Heart right ventricle (tissue), 16 donors: ENCODE measurements at regions not wholly inside any gene's neighbourhood (a gene's known extent, or its start where the extent isn't known, plus 50 kb on each side); places are given as distances from the start of the nearest gene placed in this dataset.

Experiments used
- ATAC-seq, 8 donors: fragments of 200-7000 bp; cut with Tn5 transposase; one replicate each; pipeline ENCODE4 v1.9.1; 2020; ENCODE audit warnings: mild to moderate bottlenecking in 8 of 8, moderate library complexity in 8 of 8, moderate number of reproducible peaks in 1 of 8
- DNase-seq, 2 donors: peaks; one replicate each; pipeline ENCODE4 v3.0.0-alpha.2; 2020
- H3K27ac ChIP-seq, 10 donors: fragments of 200-600 bp; sonication (generic) in 2 of 10; one replicate each; pipeline versions ENCODE4 v1.5.0 to v1.8.0; 2020 to 2022; ENCODE audit warnings: mild to moderate bottlenecking in 3 of 10
- H3K27me3 ChIP-seq, 7 donors: fragments of 200-600 bp; one replicate each; pipeline ENCODE4 v1.8.0; 2021 to 2022; ENCODE audit warnings: mild to moderate bottlenecking in 2 of 7
- H3K36me3 ChIP-seq, 9 donors: fragments of 200-600 bp; sonication (generic) in 1 of 9; one replicate each; pipeline versions ENCODE4 v1.5.0 to v1.8.0; 2020 to 2022; ENCODE audit warnings: mild to moderate bottlenecking in 2 of 9
- H3K4me1 ChIP-seq, 9 donors: fragments of 200-600 bp; sonication (generic) in 1 of 9; one replicate each; pipeline versions ENCODE4 v1.5.0 to v1.8.0; 2020 to 2022; ENCODE audit warnings: mild to moderate bottlenecking in 4 of 9
- H3K4me3 ChIP-seq, 10 donors: fragments of 200-600 bp; sonication (generic) in 2 of 10; one replicate each; pipeline versions ENCODE4 v1.5.0 to v1.8.0; 2020 to 2022; ENCODE audit warnings: mild to moderate bottlenecking in 7 of 10, moderate library complexity in 2 of 10
- H3K9me3 ChIP-seq, 11 donors: fragments of 200-600 bp in 10 of 11; sonication (generic) in 2 of 11; one replicate each; pipeline versions ENCODE4 v1.5.0 to v1.8.0; 2013 to 2022; ENCODE audit warnings: mild to moderate bottlenecking in 2 of 11, control low read depth in 1 of 11, moderate library complexity in 1 of 11
- CTCF ChIP-seq, 9 donors: fragments of 200-600 bp; sonication (generic) in 2 of 9; IDR thresholded peaks; one replicate each; pipeline versions ENCODE4 v1.5.0 to v1.8.0; 2021 to 2022; ENCODE audit warnings: antibody characterized with exemption in 9 of 9, mild to moderate bottlenecking in 5 of 9, moderate library complexity in 1 of 9
- WGBS, 2 donors: extraction: QIAGEN DNeasy Blood & Tissue Kit; methylation state at CpG; one replicate each; pipeline ENCODE4 v1.1.7; 2013; ENCODE audit warnings: inconsistent platforms in 1 of 2; 5-methylcytosine and 5-hydroxymethylcytosine counted together
- intact Hi-C, 10 donors: fragments of 100-400 bp; cut with DNase I; formaldehyde crosslinking; loops; one replicate each; pipeline versions ENCODE4 v1.11.1 to v1.14.2; 2022
- donor health status: Arrhythmogenic right ventricular cardiomyopathy.
- donor health status: ischemic (EF 13 %, LVEDD 7.1; RV severe dilation, severe dysfunction).
- donor health status: healthy with polysubstance abuse.
- donor health status: DM: no; HTN: yes; CAD: no.
- donor health status: DM: no; HTN: no; CAD: no.
- donor health status: ischemic (EF 25% LVEDD 6.9; RV normal size, moderate dysfunction).
- donor health status: ischemic (EF 25% LVEDD 5.7; RV mildly dilated, moderate dysfunction).
- donor health status: healthy.
- donor health status: DM: yes; HTN: yes; CAD: no.
- donor health status: Ischemic cardiomyopathy.
- donor health status: ischemic (EF 35%, LVEDD 5.7; RV mildly dilated, moderate dysfunction).
- donor health status: nonischemic (EF 11% LVEDD 7.7; RV severe dilation, severe dysfunction).
- donor health status: DM: yes; HTN: yes; CAD: no.
- donor health status: PGD.
- donor health status: ischemic (EF 29% LVEDD 5.4; RV normal size, mild dysfunction).
- donor health status: nonischemic (EF 23%, LVEDD 6.1; RV moderate dilation, normal function).

DNA sequence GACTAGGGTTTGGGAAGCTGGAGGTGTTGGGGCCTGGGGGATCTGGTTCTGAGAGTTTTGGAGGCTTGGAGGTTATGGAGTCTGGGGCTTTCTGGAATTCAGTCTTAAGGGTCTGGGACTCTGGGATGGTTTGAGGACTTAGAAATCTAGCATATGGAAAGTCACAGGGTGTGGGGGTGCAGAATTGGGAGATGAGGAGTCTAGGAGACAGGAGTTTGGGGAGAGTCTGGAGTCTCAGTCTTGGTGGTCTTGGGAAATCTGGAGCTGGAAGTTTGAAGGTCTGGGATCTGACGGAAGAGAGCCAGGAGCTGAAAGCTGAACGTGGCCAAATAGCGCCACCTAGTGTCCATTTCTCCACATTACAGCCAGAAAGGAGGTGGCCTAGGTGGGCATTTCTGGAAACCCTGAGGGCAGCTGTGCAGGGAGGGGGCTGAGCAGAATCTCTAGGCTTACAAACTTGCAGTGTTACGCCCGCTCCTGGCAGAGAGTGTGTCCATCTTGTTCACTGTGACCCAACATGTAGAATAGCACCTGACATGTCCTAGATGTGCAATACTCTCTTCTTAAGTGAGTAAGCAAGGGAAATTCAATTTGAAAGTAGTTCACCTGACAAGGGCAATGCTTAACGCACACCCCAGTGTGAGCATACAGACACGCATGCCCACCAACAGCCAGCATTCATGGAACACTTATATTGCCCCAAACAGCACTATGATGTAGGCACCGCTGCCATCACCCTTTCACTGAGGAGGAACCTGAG is 204.8 kb downstream of the TFCP2L1 start:
- TF ChIP-seq CTCF (IDR thresholded peaks at IDR 0.05) = peak; percentile 76 to 93 (median 85)
- no peaks in the 10 kb centered on the region for H3K9me3 ChIP-seq
- intact Hi-C loops = loop anchor here in 7 of 10 donors (1.0 to 10.0 kb wide), 3 partner anchors 385 to 735 kb away; partner anchors contain the start of gene INHBB (in 1 of the 7)
- ATAC-seq (peak in 5 of 8 donors; percentile 39 to 50 (median 41)), DNase-seq (peak in 1 of 2 donors; percentile 51)
- no peaks in the 10 kb centered on the region for H3K36me3 ChIP-seq
- H3K27ac ChIP-seq = no peak overlapping the region
- peaks cover 0 to 9% (median 0%) of the 10 kb centered on the region in 9 donors for H3K4me1 ChIP-seq
- H3K4me3 ChIP-seq = no peak overlapping the region
- WGBS, 2 donors = 26 to 29% methylated on average over 8 of the region's 8 CpGs
- H3K27me3 ChIP-seq = peaks cover 0 to 68% (median 38%) of the 10 kb centered on the region in 7 donors

DNA sequence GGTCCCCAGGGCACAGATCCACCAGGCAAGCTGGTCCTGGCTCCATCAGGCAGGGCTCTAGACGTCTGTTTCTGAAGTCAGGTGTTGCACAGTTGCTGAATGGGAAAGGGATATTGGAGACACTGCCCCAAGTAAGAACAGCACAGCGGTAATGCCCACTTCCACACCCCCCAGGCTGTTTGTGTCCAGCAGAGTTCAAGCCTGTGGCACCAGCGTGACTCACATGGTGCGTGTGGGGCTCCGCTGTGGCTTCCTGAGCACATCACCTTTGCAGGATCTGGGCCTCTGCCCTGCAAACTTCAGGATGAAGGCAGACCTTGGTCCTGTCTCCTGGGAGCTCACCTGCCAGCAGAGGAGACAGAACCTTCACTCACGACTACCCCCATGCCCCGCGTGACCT is 203.3 kb downstream of the TFCP2L1 start:
- Histone ChIP-seq H3K4me1 (no peaks in the 10 kb centered on the region), H3K4me3 (no peak overlapping the region), H3K36me3 (no peaks in the 10 kb centered on the region), H3K9me3 (no peaks in the 10 kb centered on the region), H3K27ac (no peak overlapping the region), H3K27me3 (peaks cover 0 to 61% (median 24%) of the 10 kb centered on the region in 7 donors)
- ATAC-seq (no peak), DNase-seq (no peak)
- intact Hi-C loops = loop anchor here in 3 of 10 donors (2.0 to 10.0 kb wide), 2 partner anchors 387 to 737 kb away; partner anchors contain the start of gene INHBB (in 1 of the 3)
- 86 to 87% methylated on average over 8 of the region's 8 CpGs for WGBS, 2 donors
- no peak for TF ChIP-seq CTCF (IDR thresholded peaks at IDR 0.05)

DNA sequence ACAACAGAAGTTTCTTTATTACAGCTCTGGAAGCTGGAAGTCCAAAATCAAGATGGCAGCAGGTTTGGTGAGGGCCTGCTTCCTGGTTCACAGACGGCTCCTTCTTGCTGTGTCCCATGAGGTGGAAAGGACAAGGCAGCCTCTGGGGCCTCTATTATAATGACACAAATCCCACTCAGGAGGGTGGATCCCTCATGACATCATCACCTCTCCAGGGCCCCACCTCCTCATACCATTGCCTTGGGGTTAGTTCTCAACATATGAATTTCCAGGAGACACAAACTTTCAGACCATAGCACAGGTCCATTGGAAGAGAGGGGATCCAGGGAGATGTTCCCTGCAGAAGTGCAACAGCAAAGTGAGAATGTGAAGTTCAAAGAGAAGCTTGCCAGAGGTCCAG is 202.8 kb downstream of the TFCP2L1 start:
- Histone ChIP-seq H3K9me3 (no peaks in the 10 kb centered on the region), H3K27me3 (peaks cover 0 to 57% (median 21%) of the 10 kb centered on the region in 7 donors), H3K4me3 (no peak overlapping the region), H3K4me1 (no peaks in the 10 kb centered on the region), H3K36me3 (no peaks in the 10 kb centered on the region), H3K27ac (no peak overlapping the region)
- no peak for DNase-seq
- no peak for TF ChIP-seq CTCF (IDR thresholded peaks at IDR 0.05)
- 68 to 74% methylated on average over 1 of the region's 1 CpG for WGBS, 2 donors
- ATAC-seq = no peak
- intact Hi-C loops = loop anchor here in 1 of 10 donors (10.0 kb wide), 1 partner anchor 737 kb away; the partner anchor contains the start of gene INHBB

DNA sequence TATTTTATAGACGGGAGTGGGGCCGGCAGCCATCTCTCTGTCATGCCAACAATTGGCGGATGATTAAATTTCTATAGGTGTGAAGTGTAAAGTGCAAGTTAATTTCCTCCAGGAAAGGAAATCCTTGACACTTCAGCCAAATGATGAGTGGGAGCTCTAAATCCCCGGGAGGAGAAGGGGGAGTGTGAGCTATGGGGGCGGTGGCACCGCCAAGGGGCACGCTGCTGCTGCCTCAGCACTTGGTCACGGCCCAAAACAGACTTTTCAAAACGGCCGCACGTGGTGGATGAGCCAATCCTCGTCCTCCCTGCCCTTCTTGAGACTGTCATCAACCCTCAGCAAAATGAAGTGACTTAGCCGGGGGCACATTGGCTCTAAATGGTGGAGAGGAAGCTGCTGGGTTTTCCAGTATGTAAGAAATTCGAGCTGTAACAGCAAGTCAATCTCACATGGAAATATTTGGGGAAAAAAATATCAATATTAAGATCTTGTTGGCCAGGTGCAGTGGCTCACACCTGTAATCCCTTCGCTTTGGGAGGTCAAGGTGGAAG is 200.8 kb downstream of the TFCP2L1 start:
- Histone ChIP-seq H3K4me1 (peaks cover 0 to 12% (median 4%) of the 10 kb centered on the region in 9 donors), H3K36me3 (no peaks in the 10 kb centered on the region), H3K27ac (no peak overlapping the region), H3K4me3 (no peak overlapping the region), H3K27me3 (peaks cover 0 to 54% (median 18%) of the 10 kb centered on the region in 7 donors), H3K9me3 (no peaks in the 10 kb centered on the region)
- intact Hi-C loops = loop anchor here in 1 of 10 donors (10.0 kb wide), 1 partner anchor 739 kb away; the partner anchor contains the start of gene INHBB
- ATAC-seq (no peak), DNase-seq (no peak)
- 42% methylated on average over 15 of the region's 15 CpGs for WGBS, 2 donors
- no peak for TF ChIP-seq CTCF (IDR thresholded peaks at IDR 0.05)
